Choroid plexus epithelial cell (primary cell): ENCODE measurements at regions not wholly inside any gene's neighbourhood (a gene's known extent, or its start where the extent isn't known, plus 50 kb on each side); places are given as distances from the start of the nearest gene placed in this dataset.
A peak's percentile ranks its signal among the peaks of the same experiment; 100 is the strongest.

ENCODE experiments used
- DNase-seq: peaks from one replicate; pipeline ENCODE4 v3.0.0-alpha.2; 2010; ENCODE audit warnings: low read depth
- H3K4me3 ChIP-seq: 2 replicates; pipeline ENCODE4 v1.5.1; 2011; ENCODE audit warnings: low read depth, mild to moderate bottlenecking, control low read depth, low read length, moderate library complexity
- CTCF ChIP-seq: conservative IDR thresholded peaks from 2 replicates; pipeline ENCODE4 v1.5.1; 2011; ENCODE audit warnings: low read depth, mild to moderate bottlenecking, control low read depth, inconsistent platforms, low read length, moderate library complexity

- DNase-seq = no peak
- no peak overlapping the region for H3K4me3 ChIP-seq
- no peak for TF ChIP-seq CTCF
Measured at GRCh38 chr5:72694856-72695255, 121.6 kb upstream of the TNPO1 start.

- H3K4me3 ChIP-seq = no peak overlapping the region
- TF ChIP-seq CTCF = no peak
- DNase-seq = no peak
Measured at GRCh38 chr5:72693546-72694205, 122.8 kb upstream of the TNPO1 start.

- H3K4me3 ChIP-seq = no peak overlapping the region
- peak; percentile 48 for DNase-seq
- no peak for TF ChIP-seq CTCF
Measured at GRCh38 chr5:72692651-72693442, 123.6 kb upstream of the TNPO1 start.

- peak; percentile 34 for DNase-seq
- no peak for TF ChIP-seq CTCF
- no peak overlapping the region for H3K4me3 ChIP-seq
Measured at GRCh38 chr5:72692231-72692637, 124.2 kb upstream of the TNPO1 start.

- no peak for DNase-seq
- TF ChIP-seq CTCF = no peak
- no peak overlapping the region for H3K4me3 ChIP-seq
Measured at GRCh38 chr5:72691751-72692150, 124.7 kb upstream of the TNPO1 start.

- DNase-seq = no peak
- no peak for TF ChIP-seq CTCF
- H3K4me3 ChIP-seq = no peak overlapping the region
Measured at GRCh38 chr5:72688916-72689315, 127.5 kb upstream of the TNPO1 start.
